ENCODE measurements at regions not wholly inside any gene's neighbourhood (a gene's known extent, or its start where the extent isn't known, plus 50 kb on each side); places are given as distances from the start of the nearest gene placed in this dataset.
"Not testable (repeated sequence)": the region's sequence is repeated elsewhere in the genome, so short reads cannot be mapped to it uniquely, and the experiment has no call there.

- DNase-seq (ENCODE audit: low read depth) = not testable (repeated sequence)
Observed at GRCh38 chr20:29031262-29031982, 2226.0 kb upstream of the DEFB115 start.

DNA sequence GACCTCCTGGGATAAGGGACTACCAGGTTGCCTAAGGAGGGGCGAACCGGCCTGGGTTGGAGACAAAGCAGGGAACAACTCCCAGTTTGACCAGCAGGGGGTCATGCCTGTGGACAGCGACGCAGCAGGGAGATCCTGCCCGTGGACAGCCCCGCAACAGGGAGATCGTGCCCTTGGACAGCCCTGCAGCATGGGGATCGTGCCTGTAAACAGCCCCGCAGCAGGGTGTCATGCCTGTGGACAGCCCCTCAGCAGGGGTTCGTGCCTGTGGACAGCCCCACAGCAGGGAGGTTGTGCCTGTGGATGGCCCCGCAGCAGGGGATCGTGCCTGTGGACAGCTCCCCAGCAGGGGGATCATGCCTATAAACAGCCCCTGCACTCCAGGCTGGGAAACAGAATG, 2213.2 kb upstream of the DEFB115 start:
- DNase-seq (ENCODE audit: low read depth) = not testable (repeated sequence)

DNA sequence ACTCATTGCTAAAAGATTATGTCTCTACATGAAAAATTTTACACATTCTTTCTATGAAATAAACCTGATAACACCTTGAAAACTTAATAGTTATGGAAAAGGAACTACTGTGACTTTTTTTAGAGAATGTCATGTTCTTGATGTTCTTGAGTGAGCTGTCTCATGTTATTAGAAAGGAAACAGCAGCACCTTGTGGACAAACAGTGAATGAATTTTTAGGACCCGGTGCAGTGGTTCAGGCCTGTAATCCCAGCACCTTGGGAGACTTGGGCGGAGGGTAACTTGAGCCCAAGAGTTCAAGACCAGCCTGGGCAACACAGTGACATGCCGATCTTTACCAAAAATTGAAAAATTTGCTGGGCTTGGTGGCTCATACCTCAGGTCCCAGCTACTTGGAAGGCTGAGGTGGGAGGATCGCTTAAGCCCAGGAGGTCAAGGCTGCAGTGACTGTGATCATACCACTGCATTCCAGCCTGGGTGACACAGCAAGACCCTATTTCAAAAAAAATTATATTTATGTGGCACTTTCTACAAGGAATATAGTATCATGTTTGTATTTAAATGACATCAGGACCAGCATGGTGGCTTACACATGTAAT, 2207.4 kb upstream of the DEFB115 start:
- DNase-seq (ENCODE audit: low read depth) = peak; percentile 37

DNA sequence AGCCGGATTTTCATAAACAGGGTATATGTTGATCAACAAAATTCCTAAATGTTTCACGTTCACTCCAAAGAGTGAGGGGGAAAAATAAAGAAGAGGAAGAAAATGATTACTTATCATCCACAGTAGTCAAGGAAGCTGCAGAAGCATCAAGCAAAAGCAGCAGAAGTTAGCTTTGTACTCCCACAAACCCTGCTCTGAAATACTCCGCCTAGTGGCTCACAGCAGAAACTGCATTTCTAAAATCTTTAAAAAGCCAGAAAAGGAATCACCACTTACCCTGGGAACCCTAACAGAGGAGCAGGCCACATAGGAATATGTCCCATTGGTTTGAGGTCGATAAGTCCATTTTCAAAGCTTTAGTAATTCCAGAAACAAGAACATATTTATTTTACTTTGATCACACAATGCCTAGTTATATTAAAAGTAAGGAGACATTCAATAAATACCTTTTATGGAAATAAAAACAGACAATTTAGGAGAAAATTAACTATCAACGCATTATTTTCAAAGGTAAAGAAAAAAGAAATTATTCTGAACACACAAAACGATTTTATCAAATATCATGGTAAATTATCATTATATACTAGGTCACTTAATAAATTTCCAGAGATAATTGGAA, 2199.5 kb upstream of the DEFB115 start:
- DNase-seq (ENCODE audit: low read depth) = not testable (repeated sequence)

DNA sequence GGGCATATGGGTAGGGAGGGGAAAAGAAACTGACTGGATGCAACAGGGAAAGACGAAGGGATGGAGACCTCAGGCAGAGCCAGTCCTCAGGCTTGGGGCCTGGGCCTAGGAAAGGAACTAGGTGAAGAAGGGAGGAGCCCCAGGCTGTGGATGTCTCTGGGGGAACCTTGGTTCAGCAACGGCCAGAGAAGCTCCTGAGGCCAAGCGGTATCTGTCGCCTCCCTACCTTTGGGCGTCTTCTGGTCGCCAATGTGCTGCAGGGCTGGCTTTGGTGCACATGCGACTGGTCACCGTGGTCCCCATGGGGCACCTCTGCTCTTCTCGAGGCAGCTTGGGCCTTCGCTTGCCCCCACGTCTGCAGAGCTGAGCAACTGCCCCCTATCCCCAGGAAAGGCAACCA, 2195.0 kb upstream of the DEFB115 start:
- not testable (repeated sequence) for DNase-seq (ENCODE audit: low read depth)

DNA sequence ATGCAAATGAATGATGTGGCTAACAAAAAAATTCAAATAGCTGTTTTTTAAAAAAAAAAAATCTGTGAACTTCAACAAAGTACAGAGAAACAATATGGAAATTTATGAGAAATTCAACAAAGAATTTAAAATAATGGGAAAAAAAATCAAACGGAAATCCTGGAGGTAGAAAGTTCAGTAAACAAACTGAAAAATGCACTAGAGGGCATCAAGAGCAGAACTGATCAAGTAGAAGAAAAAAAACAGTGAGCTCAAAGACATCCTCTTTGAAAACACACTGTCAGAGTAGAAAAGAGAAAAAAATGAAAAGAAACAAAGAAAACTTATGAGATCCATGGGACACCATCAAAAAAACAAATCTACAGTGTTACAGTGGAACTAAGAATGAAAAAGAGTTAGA, 2191.1 kb upstream of the DEFB115 start:
- not testable (repeated sequence) for DNase-seq (ENCODE audit: low read depth)

GRCh38 chr20:29073640-29074039, 2183.8 kb upstream of the DEFB115 start:
- not testable (repeated sequence) for DNase-seq (ENCODE audit: low read depth)

- DNase-seq (ENCODE audit: low read depth) = no peak
Observed at GRCh38 chr20:29079769-29080690, 2177.4 kb upstream of the DEFB115 start.

DNA sequence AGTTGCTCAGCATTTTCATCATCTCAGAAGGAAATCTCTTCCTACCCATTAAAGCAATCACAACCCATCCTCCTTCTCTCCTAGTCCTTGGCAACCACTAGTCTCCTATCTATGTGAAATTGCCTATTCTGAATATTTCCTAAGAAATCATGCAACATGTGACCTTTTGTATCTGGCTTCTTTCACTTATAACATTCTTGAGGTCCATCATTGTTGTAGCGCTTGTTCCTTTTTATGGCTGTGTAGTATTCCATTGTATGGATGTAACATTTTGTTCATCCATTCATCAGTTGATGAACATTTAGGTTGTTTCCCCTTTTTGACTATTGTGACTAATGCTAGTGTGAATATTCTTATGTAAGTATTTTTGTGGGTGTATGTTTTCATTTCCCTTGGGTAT, 2175.8 kb upstream of the DEFB115 start:
- DNase-seq (ENCODE audit: low read depth) = not testable (repeated sequence)

DNA sequence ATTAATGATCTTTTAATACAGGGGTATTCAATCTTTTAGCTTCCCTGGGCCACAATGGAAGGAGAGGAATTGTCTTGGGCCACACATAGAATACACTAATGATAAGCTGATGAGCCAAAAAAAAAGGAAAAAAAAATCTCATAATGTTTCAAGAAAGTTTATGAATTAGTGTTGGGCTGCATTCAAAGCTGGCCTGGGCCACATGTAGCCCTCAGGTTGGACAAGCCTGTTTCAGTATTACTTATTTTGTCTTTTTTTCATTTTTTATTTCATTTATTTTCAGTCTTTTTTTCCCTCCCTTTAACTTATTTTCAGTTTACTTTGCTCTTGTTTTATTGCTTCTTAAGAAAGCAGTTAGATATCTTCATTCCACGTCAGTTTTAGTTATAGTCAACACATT, 2171.8 kb upstream of the DEFB115 start:
- no peak for DNase-seq (ENCODE audit: low read depth)

GRCh38 chr20:29086145-29086718, 2171.2 kb upstream of the DEFB115 start:
- DNase-seq (ENCODE audit: low read depth) = not testable (repeated sequence)

DNA sequence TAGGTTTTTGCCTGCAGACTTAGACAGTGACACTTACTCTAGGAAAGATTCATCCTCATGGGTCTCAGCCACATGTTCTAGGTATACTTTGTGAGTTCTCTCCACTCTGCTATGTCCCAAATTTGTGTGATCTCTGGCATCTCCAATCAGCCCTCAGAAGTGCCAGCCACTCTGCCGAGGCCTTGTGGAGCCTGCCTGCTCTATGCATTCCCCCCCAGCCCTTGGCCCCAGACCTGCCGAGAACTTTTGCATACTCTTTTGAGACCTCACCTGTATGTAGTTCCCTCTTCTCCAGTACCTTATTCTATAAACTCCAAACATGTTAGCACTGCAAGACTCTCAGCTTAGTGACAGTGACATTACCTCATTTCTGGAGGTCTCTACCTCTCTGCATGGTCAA, 2170.5 kb upstream of the DEFB115 start:
- no peak for DNase-seq (ENCODE audit: low read depth)

- not testable (repeated sequence) for DNase-seq (ENCODE audit: low read depth)
Observed at GRCh38 chr20:29087887-29088286, 2169.6 kb upstream of the DEFB115 start.

GRCh38 chr20:29088472-29088871, 2169.0 kb upstream of the DEFB115 start:
- not testable (repeated sequence) for DNase-seq (ENCODE audit: low read depth)

DNA sequence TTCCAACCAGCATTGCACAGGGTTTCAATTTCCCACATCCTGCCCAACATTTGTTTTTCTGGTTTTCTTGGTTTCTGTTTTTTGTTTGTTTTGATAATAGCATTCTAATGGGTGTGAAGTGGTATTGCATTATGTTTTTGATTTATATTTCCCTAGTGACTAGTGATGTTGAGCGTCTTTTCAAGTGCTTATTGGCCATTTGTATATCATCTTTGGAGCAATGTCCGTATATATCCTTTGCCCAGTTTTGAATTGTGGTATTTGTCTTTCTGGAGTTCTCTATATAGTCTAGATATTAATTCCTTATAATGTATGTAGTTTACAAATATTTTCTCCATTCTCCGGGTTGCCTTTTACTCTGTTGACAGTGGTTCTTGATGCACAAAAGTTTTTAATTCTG, 2168.1 kb upstream of the DEFB115 start:
- DNase-seq (ENCODE audit: low read depth) = not testable (repeated sequence)

- peak; percentile 24 for DNase-seq (ENCODE audit: low read depth)
Observed at GRCh38 chr20:29093958-29094357, 2163.5 kb upstream of the DEFB115 start.

DNA sequence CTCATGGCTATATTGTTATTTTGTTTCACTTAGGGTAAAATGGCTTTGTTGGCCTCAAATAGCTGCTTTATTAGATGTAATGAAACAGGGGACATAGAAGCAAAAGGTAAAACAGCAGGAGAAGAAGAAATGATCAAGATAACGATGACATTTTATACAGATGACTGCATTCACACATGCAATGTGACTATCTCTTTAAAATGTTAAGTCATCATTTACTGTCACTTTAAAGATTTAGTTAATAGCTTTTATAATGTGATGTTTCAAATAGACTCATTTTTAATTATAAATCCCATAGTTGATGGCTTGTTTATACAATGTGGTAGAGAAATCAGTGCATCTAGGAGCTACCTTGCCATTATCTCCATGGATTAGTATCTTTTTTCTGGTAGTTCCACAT, 2160.8 kb upstream of the DEFB115 start:
- DNase-seq (ENCODE audit: low read depth) = not testable (repeated sequence)

GRCh38 chr20:29107884-29108283, 2149.6 kb upstream of the DEFB115 start:
- not testable (repeated sequence) for DNase-seq (ENCODE audit: low read depth)

- not testable (repeated sequence) for DNase-seq (ENCODE audit: low read depth)
Observed at GRCh38 chr20:29109386-29109785, 2148.1 kb upstream of the DEFB115 start.

DNA sequence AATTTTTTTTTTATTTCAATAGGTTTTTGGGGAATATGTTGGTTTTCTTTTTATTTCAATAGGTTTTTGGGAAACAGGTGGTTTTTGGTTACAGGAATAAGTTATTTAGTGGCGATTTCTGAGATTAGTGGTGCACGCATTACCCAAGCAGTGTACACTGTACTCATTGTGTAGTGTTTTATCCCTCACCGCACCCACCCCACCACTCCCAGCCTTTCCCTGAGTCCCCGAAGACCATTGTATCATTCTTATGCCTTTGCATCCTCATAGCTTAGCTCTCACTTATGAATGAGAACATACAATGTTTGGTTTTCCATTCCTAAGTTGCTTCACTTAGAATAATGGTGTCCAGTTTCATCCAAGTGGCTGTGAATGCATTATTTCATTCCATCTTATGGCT, 2142.4 kb upstream of the DEFB115 start:
- DNase-seq (ENCODE audit: low read depth) = not testable (repeated sequence)

DNA sequence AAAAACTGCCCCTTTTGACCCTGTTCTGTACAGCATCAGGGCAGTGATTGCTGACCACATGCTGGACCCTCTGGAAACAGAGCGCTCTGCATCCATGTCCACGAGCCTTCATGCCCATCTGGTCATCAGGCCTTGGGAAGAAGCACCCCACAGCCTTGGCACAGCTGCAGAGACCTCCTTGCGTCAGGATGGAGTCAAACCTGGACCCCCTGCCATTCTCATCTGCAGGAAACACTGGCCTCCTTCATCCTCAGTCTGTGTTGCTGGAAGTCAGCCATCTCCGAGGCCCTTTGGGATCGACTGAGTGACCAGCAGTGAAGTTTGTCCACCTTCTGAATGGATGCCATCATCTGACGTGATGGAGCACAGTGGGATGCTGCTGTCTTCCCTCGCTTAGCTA, 2138.3 kb upstream of the DEFB115 start:
- DNase-seq (ENCODE audit: low read depth) = no peak

- not testable (repeated sequence) for DNase-seq (ENCODE audit: low read depth)
Observed at GRCh38 chr20:29119684-29120083, 2137.8 kb upstream of the DEFB115 start.

Measured in iris pigment epithelial cell (primary cell).